ENCODE measurements at regions not wholly inside any gene's neighbourhood (a gene's known extent, or its start where the extent isn't known, plus 50 kb on each side); places are given as distances from the start of the nearest gene placed in this dataset.

- Mint-ChIP-seq H3K36me3 (ENCODE audit: unreplicated experiment) (no peaks in the 10 kb centered on the region), H3K9me3 (ENCODE audit: unreplicated experiment) (peaks cover 20% of the 10 kb centered on the region), H3K27ac (ENCODE audit: unreplicated experiment) (peak overlapping the region; percentile 97), H3K27me3 (ENCODE audit: unreplicated experiment) (peaks cover 6% of the 10 kb centered on the region), H3K4me3 (ENCODE audit: unreplicated experiment) (peak overlapping the region; percentile 94), H3K4me1 (ENCODE audit: low read depth, unreplicated experiment) (peaks cover 56% of the 10 kb centered on the region)
- peak; percentile 63 for DNase-seq
- TF ChIP-seq CTCF (IDR thresholded peaks at IDR 0.05; ENCODE audit: partially characterized antibody, unreplicated experiment): no peak
These were observed 63.7 kb downstream of the GPX5 start for GRCh38 chr6:28589234-28589956.

GRCh38 chr6:28589957-28590349 is 64.3 kb downstream of the GPX5 start:
- peaks cover 6% of the 10 kb centered on the region for H3K27me3 Mint-ChIP-seq (ENCODE audit: unreplicated experiment)
- H3K27ac Mint-ChIP-seq (ENCODE audit: unreplicated experiment): peak overlapping the region; percentile 97
- peaks cover 20% of the 10 kb centered on the region for H3K9me3 Mint-ChIP-seq (ENCODE audit: unreplicated experiment)
- TF ChIP-seq CTCF (IDR thresholded peaks at IDR 0.05; ENCODE audit: partially characterized antibody, unreplicated experiment): no peak
- H3K4me3 Mint-ChIP-seq (ENCODE audit: unreplicated experiment): peak overlapping the region; percentile 94
- no peaks in the 10 kb centered on the region for H3K36me3 Mint-ChIP-seq (ENCODE audit: unreplicated experiment)
- peak; percentile 19 for DNase-seq
- H3K4me1 Mint-ChIP-seq (ENCODE audit: low read depth, unreplicated experiment): peaks cover 50% of the 10 kb centered on the region

GRCh38 chr6:28597217-28597835 is 71.6 kb downstream of the GPX5 start:
- Mint-ChIP-seq H3K9me3 (ENCODE audit: unreplicated experiment) (peaks cover 10% of the 10 kb centered on the region), H3K27me3 (ENCODE audit: unreplicated experiment) (no peaks in the 10 kb centered on the region), H3K4me3 (ENCODE audit: unreplicated experiment) (peak overlapping the region; percentile 76), H3K36me3 (ENCODE audit: unreplicated experiment) (peaks cover 3% of the 10 kb centered on the region), H3K4me1 (ENCODE audit: low read depth, unreplicated experiment) (peaks cover 18% of the 10 kb centered on the region), H3K27ac (ENCODE audit: unreplicated experiment) (peak overlapping the region; percentile 35)
- no peak for DNase-seq
- TF ChIP-seq CTCF (IDR thresholded peaks at IDR 0.05; ENCODE audit: partially characterized antibody, unreplicated experiment): no peak

- DNase-seq: no peak
- no peak for TF ChIP-seq CTCF (IDR thresholded peaks at IDR 0.05; ENCODE audit: partially characterized antibody, unreplicated experiment)
- H3K27me3 Mint-ChIP-seq (ENCODE audit: unreplicated experiment): no peaks in the 10 kb centered on the region
- H3K27ac Mint-ChIP-seq (ENCODE audit: unreplicated experiment): peak overlapping the region; percentile 8
- H3K9me3 Mint-ChIP-seq (ENCODE audit: unreplicated experiment): peaks cover 9% of the 10 kb centered on the region
- peaks cover 10% of the 10 kb centered on the region for H3K4me1 Mint-ChIP-seq (ENCODE audit: low read depth, unreplicated experiment)
- H3K36me3 Mint-ChIP-seq (ENCODE audit: unreplicated experiment): peaks cover 3% of the 10 kb centered on the region
- H3K4me3 Mint-ChIP-seq (ENCODE audit: unreplicated experiment): peak overlapping the region; percentile 76
These were observed 72.4 kb downstream of the GPX5 start for GRCh38 chr6:28597924-28598722.

Measured in glutamatergic neuron (in vitro differentiated cells).